ENCODE measurements at regions not wholly inside any gene's neighbourhood (a gene's known extent, or its start where the extent isn't known, plus 50 kb on each side); places are given as distances from the start of the nearest gene placed in this dataset.

DNA sequence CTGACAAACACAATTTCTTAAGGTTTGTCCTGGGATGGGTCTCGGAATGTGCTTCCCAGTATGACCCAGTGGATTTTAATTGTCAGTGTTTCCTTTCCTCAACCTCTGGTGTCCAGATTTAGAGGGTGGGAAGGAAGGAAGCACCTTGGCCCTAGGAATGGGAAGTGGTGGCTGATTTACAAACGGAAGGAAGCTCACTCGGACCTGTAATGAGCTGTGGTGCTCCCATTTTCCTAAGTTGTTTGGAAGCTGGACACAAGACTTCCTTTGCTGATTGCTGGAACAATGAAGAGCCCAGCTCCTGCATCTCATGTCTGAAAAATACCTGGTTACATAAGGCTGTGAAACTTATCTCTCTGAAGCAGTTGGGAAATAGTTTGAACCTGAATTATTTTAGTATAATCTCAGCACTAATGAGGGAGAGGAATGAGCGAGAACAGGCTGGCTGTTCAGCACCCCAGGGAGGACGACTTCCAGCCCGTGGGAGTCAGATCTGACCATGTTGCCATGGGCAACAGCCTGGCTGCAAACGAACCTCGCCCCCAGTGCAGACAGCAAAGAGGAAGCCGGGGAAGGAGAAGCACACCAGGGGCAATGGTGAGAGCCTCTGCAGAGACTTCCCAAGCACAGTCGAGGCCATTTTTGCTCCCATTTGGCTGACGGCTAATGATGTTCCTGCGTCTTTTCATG is 74.4 kb upstream of the ASB18 start:
- Mint-ChIP-seq H3K36me3 (ENCODE audit: low read depth, unreplicated experiment) (peaks cover 26% of the 10 kb centered on the region), H3K4me3 (ENCODE audit: unreplicated experiment) (peak overlapping the region; percentile 47), H3K27ac (ENCODE audit: unreplicated experiment) (peak overlapping the region; percentile 98), H3K27me3 (ENCODE audit: unreplicated experiment) (peaks cover 17% of the 10 kb centered on the region), H3K4me1 (ENCODE audit: unreplicated experiment) (peaks cover 62% of the 10 kb centered on the region), H3K9me3 (ENCODE audit: unreplicated experiment) (no peaks in the 10 kb centered on the region)
- TF ChIP-seq CTCF (IDR thresholded peaks at IDR 0.05; ENCODE audit: unreplicated experiment): no peak
- peak; percentile 71 for DNase-seq (ENCODE audit: low spot score)

DNA sequence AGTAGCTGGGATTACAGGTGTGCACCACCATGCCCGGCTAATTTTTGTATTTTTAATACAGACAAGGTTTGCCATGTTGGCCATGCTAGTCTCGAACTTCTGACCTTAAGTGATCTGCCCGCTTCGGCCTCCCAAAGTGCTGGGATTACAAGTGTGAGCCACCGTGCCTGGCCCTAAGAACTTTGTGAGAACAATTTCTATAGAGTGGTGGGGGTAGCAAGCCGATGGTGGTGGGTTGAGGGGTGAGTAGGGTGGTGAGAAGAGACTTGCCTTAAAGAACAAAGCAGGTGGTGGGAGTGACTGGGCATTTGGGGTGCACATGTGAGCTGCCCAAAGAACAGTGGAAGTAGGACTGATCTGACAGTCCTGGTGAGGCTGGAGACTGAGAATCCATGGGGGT is 76.0 kb upstream of the ASB18 start:
- Mint-ChIP-seq H3K4me1 (ENCODE audit: unreplicated experiment) (peaks cover 77% of the 10 kb centered on the region), H3K27ac (ENCODE audit: unreplicated experiment) (peak overlapping the region; percentile 98), H3K4me3 (ENCODE audit: unreplicated experiment) (peak overlapping the region; percentile 51), H3K27me3 (ENCODE audit: unreplicated experiment) (peaks cover 17% of the 10 kb centered on the region), H3K36me3 (ENCODE audit: low read depth, unreplicated experiment) (peaks cover 17% of the 10 kb centered on the region), H3K9me3 (ENCODE audit: unreplicated experiment) (no peaks in the 10 kb centered on the region)
- DNase-seq (ENCODE audit: low spot score): no peak
- TF ChIP-seq CTCF (IDR thresholded peaks at IDR 0.05; ENCODE audit: unreplicated experiment): no peak

GRCh38 chr2:236341067-236341466 is 76.9 kb upstream of the ASB18 start:
- no peak overlapping the region for H3K4me3 Mint-ChIP-seq (ENCODE audit: unreplicated experiment)
- no peak for TF ChIP-seq CTCF (IDR thresholded peaks at IDR 0.05; ENCODE audit: unreplicated experiment)

DNA sequence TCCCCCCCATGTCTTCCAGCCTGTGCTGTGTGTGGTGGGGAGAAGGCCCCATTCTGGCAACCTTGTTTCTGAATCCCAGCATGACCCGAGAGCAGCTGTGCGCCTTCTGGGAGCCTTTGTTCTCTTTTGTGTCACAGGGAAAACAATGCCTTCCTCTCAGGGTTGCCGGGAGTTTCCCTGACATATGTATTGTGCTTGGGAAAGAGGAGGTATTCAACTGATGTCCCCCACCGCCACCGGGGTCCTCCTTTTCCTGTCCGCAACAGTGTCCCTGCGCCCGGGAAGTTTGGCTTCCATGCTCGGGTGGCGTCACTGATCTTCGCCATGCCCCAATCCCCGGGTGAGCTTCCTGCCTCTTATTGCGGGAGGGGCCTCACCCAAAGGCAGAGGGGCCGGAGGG is 77.5 kb upstream of the ASB18 start:
- H3K36me3 Mint-ChIP-seq (ENCODE audit: low read depth, unreplicated experiment): peaks cover 11% of the 10 kb centered on the region
- peaks cover 72% of the 10 kb centered on the region for H3K4me1 Mint-ChIP-seq (ENCODE audit: unreplicated experiment)
- H3K27ac Mint-ChIP-seq (ENCODE audit: unreplicated experiment): peak overlapping the region; percentile 84
- no peak overlapping the region for H3K4me3 Mint-ChIP-seq (ENCODE audit: unreplicated experiment)
- no peak for DNase-seq (ENCODE audit: low spot score)
- H3K9me3 Mint-ChIP-seq (ENCODE audit: unreplicated experiment): no peaks in the 10 kb centered on the region
- no peak for TF ChIP-seq CTCF (IDR thresholded peaks at IDR 0.05; ENCODE audit: unreplicated experiment)
- H3K27me3 Mint-ChIP-seq (ENCODE audit: unreplicated experiment): peaks cover 13% of the 10 kb centered on the region

More at GRCh38 chr2:236341067-236341466, 76.9 kb upstream of the ASB18 start:
- Mint-ChIP-seq H3K4me1 (ENCODE audit: unreplicated experiment) (peaks cover 79% of the 10 kb centered on the region), H3K9me3 (ENCODE audit: unreplicated experiment) (no peaks in the 10 kb centered on the region), H3K36me3 (ENCODE audit: low read depth, unreplicated experiment) (peaks cover 14% of the 10 kb centered on the region), H3K27ac (ENCODE audit: unreplicated experiment) (peak overlapping the region; percentile 84), H3K27me3 (ENCODE audit: unreplicated experiment) (peaks cover 17% of the 10 kb centered on the region)
- no peak for DNase-seq (ENCODE audit: low spot score)

- no peak for TF ChIP-seq CTCF (IDR thresholded peaks at IDR 0.05; ENCODE audit: unreplicated experiment)
- Mint-ChIP-seq H3K9me3 (ENCODE audit: unreplicated experiment) (no peaks in the 10 kb centered on the region), H3K27me3 (ENCODE audit: unreplicated experiment) (peaks cover 9% of the 10 kb centered on the region), H3K36me3 (ENCODE audit: low read depth, unreplicated experiment) (peaks cover 11% of the 10 kb centered on the region), H3K4me3 (ENCODE audit: unreplicated experiment) (no peak overlapping the region), H3K27ac (ENCODE audit: unreplicated experiment) (no peak overlapping the region), H3K4me1 (ENCODE audit: unreplicated experiment) (peaks cover 64% of the 10 kb centered on the region)
- DNase-seq (ENCODE audit: low spot score): no peak
Measured at GRCh38 chr2:236342507-236342906, 78.3 kb upstream of the ASB18 start.

Data from endothelial cell (in vitro differentiated cells).